Esophagus squamous epithelium (tissue), 5 donors: ENCODE measurements at regions not wholly inside any gene's neighbourhood (a gene's known extent, or its start where the extent isn't known, plus 50 kb on each side); places are given as distances from the start of the nearest gene placed in this dataset.

ENCODE experiments used
- DNase-seq: peaks from one replicate; lab custom pipeline; 2025; lab: John Stamatoyannopoulos, UW
- H3K27ac ChIP-seq, 4 donors: fragments of 200-600 bp; sonication (generic); one replicate each; pipeline ENCODE4 v1.5.1; 2016 to 2019; ENCODE audit warnings: mild to moderate bottlenecking in 1 of 4
- H3K27me3 ChIP-seq, 4 donors: fragments of 200-600 bp; sonication (generic); 1 replicate in 3 of 4; 2 replicates in 1 of 4; pipeline versions ENCODE4 v1.5.1 to v1.6.0; 2017 to 2021; ENCODE audit warnings: antibody characterized with exemption in 1 of 4
- H3K36me3 ChIP-seq, 3 donors: fragments of 200-600 bp; sonication (generic); one replicate each; pipeline ENCODE4 v1.5.1; 2016 to 2019
- H3K4me1 ChIP-seq, 3 donors: fragments of 200-600 bp; sonication (generic); one replicate each; pipeline ENCODE4 v1.5.1; 2017 to 2019
- H3K4me3 ChIP-seq, 4 donors: fragments of 200-600 bp; sonication (generic); 1 replicate in 3 of 4; 2 replicates in 1 of 4; pipeline ENCODE4 v1.5.1; 2016 to 2019; ENCODE audit warnings: mild to moderate bottlenecking in 2 of 4, moderate library complexity in 1 of 4
- H3K9me3 ChIP-seq, 3 donors: fragments of 200-600 bp; sonication (generic); one replicate each; pipeline ENCODE4 v1.5.1; 2016 to 2019
- CTCF ChIP-seq, 6 experiments: fragments of 450-650 bp in 4 of 6; fragments of 200-600 bp in 2 of 6; sonication (generic) in 2 of 6; IDR thresholded peaks; one replicate each; pipeline ENCODE4 v1.5.1; 2016 to 2019; ENCODE audit warnings: antibody characterized with exemption in 6 of 6, mild to moderate bottlenecking in 4 of 6, moderate library complexity in 4 of 6
- POLR2A ChIP-seq, 4 donors: fragments of 450-650 bp; IDR thresholded peaks; one replicate each; pipeline ENCODE4 v1.6.1; 2017; ENCODE audit warnings: antibody characterized with exemption in 4 of 4, mild to moderate bottlenecking in 4 of 4, moderate library complexity in 3 of 4
- WGBS, 2 donors: methylation state at CpG; one replicate each; pipeline ENCODE4 v1.1.5; 2018; 5-methylcytosine and 5-hydroxymethylcytosine counted together
- intact Hi-C: fragments of 100-400 bp; cut with DNase I; formaldehyde crosslinking; loops from one replicate; pipeline ENCODE4 v1.15.0; 2022
- donor health status: DM: yes; HTN: yes; CAD: no.

- Histone ChIP-seq H3K27ac (no peak overlapping the region), H3K27me3 (no peaks in the 10 kb centered on the region), H3K4me3 (no peak overlapping the region), H3K9me3 (peaks cover 0 to 9% (median 0%) of the 10 kb centered on the region in 3 donors), H3K36me3 (no peaks in the 10 kb centered on the region), H3K4me1 (no peaks in the 10 kb centered on the region)
- intact Hi-C loops, result no loop called here
- 85 to 94% methylated on average over 1 of the region's 1 CpG for WGBS, 2 donors
- DNase-seq, result no peak
- no peak for TF ChIP-seq CTCF (IDR thresholded peaks at IDR 0.05)
- TF ChIP-seq POLR2A (IDR thresholded peaks at IDR 0.05), result no peak
Measured at GRCh38 chr10:33092596-33092995, 134.6 kb upstream of the ITGB1 start.

- peaks cover 0 to 9% (median 0%) of the 10 kb centered on the region in 3 donors for H3K9me3 ChIP-seq
- DNase-seq, result no peak
- H3K27me3 ChIP-seq, result no peaks in the 10 kb centered on the region
- TF ChIP-seq POLR2A (IDR thresholded peaks at IDR 0.05), result no peak
- TF ChIP-seq CTCF (IDR thresholded peaks at IDR 0.05), result no peak
- no peak overlapping the region for H3K27ac ChIP-seq
- H3K4me1 ChIP-seq, result no peaks in the 10 kb centered on the region
- H3K4me3 ChIP-seq, result no peak overlapping the region
- no peaks in the 10 kb centered on the region for H3K36me3 ChIP-seq
- intact Hi-C loops, result no loop called here
- WGBS, 2 donors, result 39 to 45% methylated on average over 1 of the region's 1 CpG
Measured at GRCh38 chr10:33091201-33091600, 133.2 kb upstream of the ITGB1 start.

- DNase-seq, result no peak
- WGBS, 2 donors, result 79 to 83% methylated on average over 6 of the region's 6 CpGs
- no peak for TF ChIP-seq POLR2A (IDR thresholded peaks at IDR 0.05)
- Histone ChIP-seq H3K27ac (no peak overlapping the region), H3K27me3 (no peaks in the 10 kb centered on the region), H3K36me3 (no peaks in the 10 kb centered on the region), H3K4me3 (no peak overlapping the region), H3K4me1 (no peaks in the 10 kb centered on the region), H3K9me3 (no peaks in the 10 kb centered on the region)
- intact Hi-C loops, result no loop called here
Measured at GRCh38 chr10:33088990-33089389, 131.0 kb upstream of the ITGB1 start.

- no peak for TF ChIP-seq POLR2A (IDR thresholded peaks at IDR 0.05)
- TF ChIP-seq CTCF (IDR thresholded peaks at IDR 0.05), result no peak
- 75 to 92% methylated on average over 1 of the region's 1 CpG for WGBS, 2 donors
- H3K27me3 ChIP-seq, result no peaks in the 10 kb centered on the region
- no peak overlapping the region for H3K27ac ChIP-seq
- no peaks in the 10 kb centered on the region for H3K36me3 ChIP-seq
- H3K4me1 ChIP-seq, result no peaks in the 10 kb centered on the region
- H3K4me3 ChIP-seq, result no peak overlapping the region
- no peaks in the 10 kb centered on the region for H3K9me3 ChIP-seq
- intact Hi-C loops, result no loop called here
- DNase-seq, result no peak
Measured at GRCh38 chr10:33087922-33088321, 129.9 kb upstream of the ITGB1 start.

GRCh38 chr10:33087152-33087551 lies 129.1 kb upstream of the ITGB1 start:
- intact Hi-C loops, result no loop called here
- Histone ChIP-seq H3K36me3 (no peaks in the 10 kb centered on the region), H3K4me1 (no peaks in the 10 kb centered on the region), H3K27me3 (no peaks in the 10 kb centered on the region), H3K9me3 (no peaks in the 10 kb centered on the region), H3K27ac (no peak overlapping the region), H3K4me3 (no peak overlapping the region)
- TF ChIP-seq CTCF (IDR thresholded peaks at IDR 0.05) (no peak), POLR2A (IDR thresholded peaks at IDR 0.05) (no peak)
- no peak for DNase-seq
- 33 to 88% methylated on average over 2 to 3 of the region's 3 CpGs for WGBS, 2 donors

- TF ChIP-seq CTCF (IDR thresholded peaks at IDR 0.05) (no peak), POLR2A (IDR thresholded peaks at IDR 0.05) (no peak)
- Histone ChIP-seq H3K27ac (no peak overlapping the region), H3K36me3 (no peaks in the 10 kb centered on the region), H3K4me3 (no peak overlapping the region), H3K27me3 (no peaks in the 10 kb centered on the region), H3K4me1 (no peaks in the 10 kb centered on the region), H3K9me3 (no peaks in the 10 kb centered on the region)
- WGBS, 2 donors, result 89 to 92% methylated on average over 5 of the region's 5 CpGs
- DNase-seq, result no peak
- intact Hi-C loops, result no loop called here
Measured at GRCh38 chr10:33086100-33086499, 128.1 kb upstream of the ITGB1 start.
